ENCODE measurements at regions not wholly inside any gene's neighbourhood (a gene's known extent, or its start where the extent isn't known, plus 50 kb on each side); places are given as distances from the start of the nearest gene placed in this dataset.
"Not testable (repeated sequence)": the region's sequence is repeated elsewhere in the genome, so short reads cannot be mapped to it uniquely, and the experiment has no call there.

DNA sequence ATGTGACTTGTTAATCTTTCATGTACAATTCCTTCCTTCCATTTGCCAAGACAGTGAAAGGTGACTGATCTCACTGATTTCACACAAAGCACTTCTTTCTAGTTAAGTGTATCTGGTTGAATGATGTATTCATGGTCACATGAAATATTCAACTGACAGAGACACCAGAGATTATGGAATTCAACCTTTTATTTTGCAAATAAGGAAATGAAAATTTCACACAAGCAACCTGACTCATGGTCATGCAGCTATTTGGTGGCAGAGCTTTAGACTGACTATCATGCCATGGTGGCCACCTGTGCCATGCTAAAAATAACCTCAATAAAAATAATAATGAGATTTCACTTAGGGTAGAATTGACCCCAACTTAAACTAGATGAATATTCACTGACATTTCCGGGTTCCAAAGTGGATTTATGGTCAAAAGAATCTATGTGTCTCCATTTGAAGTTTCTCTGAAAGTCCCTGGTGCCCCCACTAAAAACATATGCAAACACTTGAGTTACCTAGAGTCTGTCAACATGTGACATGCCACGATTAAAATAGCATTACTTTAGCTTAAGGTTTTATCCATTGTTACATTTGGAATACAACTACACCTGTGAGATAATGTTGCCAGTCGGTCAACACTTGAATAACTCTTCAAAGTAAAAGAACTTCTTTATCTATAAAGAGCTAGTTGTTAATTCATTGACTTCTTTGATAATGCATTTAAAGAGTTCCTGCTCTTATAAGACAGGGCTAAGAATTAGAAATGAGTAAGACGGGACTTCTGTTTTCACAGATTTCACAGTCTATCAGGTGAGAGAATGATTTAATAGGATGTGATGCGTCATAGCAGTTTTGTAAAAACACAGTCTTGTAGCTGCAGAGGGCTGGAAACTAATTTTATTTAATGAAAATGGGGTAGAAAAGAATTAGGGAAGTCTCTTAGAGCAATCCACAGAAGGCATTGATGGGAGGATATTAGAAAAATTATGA, 94.6 kb upstream of the OR9G4 start:
- no peak overlapping the region for H3K4me3 ChIP-seq (ENCODE audit: extremely low read depth, insufficient read depth, low read length, poor library complexity, severe bottlenecking)
- WGBS, 2 experiments (ENCODE audit: insufficient coverage in 2 of 2): 86 to 91% methylated on average over 2 to 3 of the region's 5 CpGs

DNA sequence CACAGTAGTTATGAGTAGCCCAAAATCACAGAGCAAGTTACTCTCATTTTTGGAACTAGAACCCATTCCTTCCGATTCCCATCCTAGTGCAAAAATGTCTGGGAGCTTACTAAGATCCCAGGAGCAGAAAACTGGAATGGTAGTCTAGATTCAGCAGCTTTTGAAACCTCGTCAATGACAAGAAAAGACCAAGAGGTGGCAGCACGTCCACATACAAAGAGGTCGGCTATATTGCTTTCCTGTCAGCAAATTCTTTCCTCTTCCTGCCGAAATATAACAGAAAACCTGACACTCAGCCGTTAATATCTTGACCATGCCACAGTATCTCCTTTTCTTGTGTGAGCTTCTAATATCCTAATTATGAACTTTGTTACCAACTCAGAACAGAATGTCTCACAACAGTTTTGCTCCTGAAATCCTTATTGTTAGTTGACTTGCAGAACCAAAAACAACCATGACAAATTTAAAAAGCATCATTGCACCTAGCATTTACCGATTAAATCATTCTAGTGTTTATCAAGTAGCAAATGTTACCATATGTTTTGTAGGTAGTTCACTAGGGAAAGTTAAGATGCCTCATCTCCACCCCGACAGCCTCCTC, 92.8 kb upstream of the OR9G4 start:
- WGBS, 2 experiments (ENCODE audit: insufficient coverage in 2 of 2): 0 to 2% methylated on average over 4 to 6 of the region's 8 CpGs
- H3K4me3 ChIP-seq (ENCODE audit: extremely low read depth, insufficient read depth, low read length, poor library complexity, severe bottlenecking): no peak overlapping the region
- H3K27ac ChIP-seq (ENCODE audit: low read depth, low read length, severe bottlenecking): no peak overlapping the region
- H3K36me3 ChIP-seq (ENCODE audit: control insufficient read depth, insufficient read depth, low read length): no peaks in the 10 kb centered on the region
- no peaks in the 10 kb centered on the region for H3K4me1 ChIP-seq (ENCODE audit: control insufficient read depth, insufficient read depth, low read length, poor library complexity, severe bottlenecking)
- no peaks in the 10 kb centered on the region for H3K9me3 ChIP-seq (ENCODE audit: control insufficient read depth, low read length)

More for the DNA sequence above, 94.6 kb upstream of the OR9G4 start:
- H3K9me3 ChIP-seq (ENCODE audit: control insufficient read depth, low read length): no peaks in the 10 kb centered on the region
- no peak overlapping the region for H3K27ac ChIP-seq (ENCODE audit: low read depth, low read length, severe bottlenecking)
- H3K4me1 ChIP-seq (ENCODE audit: control insufficient read depth, insufficient read depth, low read length, poor library complexity, severe bottlenecking): no peaks in the 10 kb centered on the region
- H3K36me3 ChIP-seq (ENCODE audit: control insufficient read depth, insufficient read depth, low read length): no peaks in the 10 kb centered on the region

DNA sequence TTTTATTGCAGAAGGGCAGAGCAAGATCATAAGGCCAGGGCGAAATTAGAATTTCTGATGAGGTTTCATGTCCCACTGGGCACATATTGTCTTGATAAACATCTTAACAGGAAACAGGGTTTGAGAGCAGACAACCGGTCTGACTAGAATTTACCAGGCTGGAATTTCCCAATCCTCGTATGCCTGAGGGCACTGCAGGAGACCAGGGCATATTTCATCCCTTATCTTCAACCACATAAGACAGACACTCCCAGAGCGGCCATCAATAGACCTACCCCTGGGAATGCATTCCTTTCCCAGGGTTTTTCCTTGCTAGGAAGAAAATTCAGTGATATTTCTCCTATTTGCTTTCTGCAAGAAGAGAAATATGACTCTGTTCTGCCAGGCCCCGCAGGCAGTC, 78.9 kb upstream of the OR9G4 start:
- H3K36me3 ChIP-seq (ENCODE audit: control insufficient read depth, insufficient read depth, low read length); H3K27ac ChIP-seq (ENCODE audit: low read depth, low read length, severe bottlenecking); H3K4me3 ChIP-seq (ENCODE audit: extremely low read depth, insufficient read depth, low read length, poor library complexity, severe bottlenecking); H3K4me1 ChIP-seq (ENCODE audit: control insufficient read depth, insufficient read depth, low read length, poor library complexity, severe bottlenecking): not testable (repeated sequence)
- H3K9me3 ChIP-seq (ENCODE audit: control insufficient read depth, low read length): peaks cover 19% of the 10 kb centered on the region
- WGBS, 2 experiments (ENCODE audit: insufficient coverage in 2 of 2): 87 to 91% methylated on average over 4 of the region's 5 CpGs

DNA sequence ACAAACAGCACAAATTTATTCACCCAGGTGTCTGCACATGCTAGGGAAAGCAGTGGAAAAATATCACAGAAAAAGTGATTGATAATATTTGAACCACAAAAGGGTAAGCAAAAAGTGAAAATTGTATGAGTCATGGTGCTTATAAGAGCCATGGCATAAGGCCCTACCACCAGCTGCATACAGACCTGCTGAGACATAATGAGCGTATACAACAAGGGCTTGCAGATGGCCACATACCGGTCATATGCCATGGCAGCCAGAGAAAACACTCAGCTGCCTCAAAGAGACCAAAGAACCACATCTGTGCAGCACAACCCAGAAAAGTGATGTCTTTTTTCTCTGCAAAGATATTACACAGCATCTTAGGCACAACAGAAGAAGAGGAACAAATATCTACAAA, 71.4 kb upstream of the OR9G4 start:
- H3K27ac ChIP-seq (ENCODE audit: low read depth, low read length, severe bottlenecking): no peak overlapping the region
- H3K4me1 ChIP-seq (ENCODE audit: control insufficient read depth, insufficient read depth, low read length, poor library complexity, severe bottlenecking): no peaks in the 10 kb centered on the region
- no peaks in the 10 kb centered on the region for H3K9me3 ChIP-seq (ENCODE audit: control insufficient read depth, low read length)
- H3K36me3 ChIP-seq (ENCODE audit: control insufficient read depth, insufficient read depth, low read length): no peaks in the 10 kb centered on the region
- no peak overlapping the region for H3K4me3 ChIP-seq (ENCODE audit: extremely low read depth, insufficient read depth, low read length, poor library complexity, severe bottlenecking)
- 70 to 87% methylated on average over 2 of the region's 2 CpGs for WGBS, 2 experiments (ENCODE audit: insufficient coverage in 2 of 2)

DNA sequence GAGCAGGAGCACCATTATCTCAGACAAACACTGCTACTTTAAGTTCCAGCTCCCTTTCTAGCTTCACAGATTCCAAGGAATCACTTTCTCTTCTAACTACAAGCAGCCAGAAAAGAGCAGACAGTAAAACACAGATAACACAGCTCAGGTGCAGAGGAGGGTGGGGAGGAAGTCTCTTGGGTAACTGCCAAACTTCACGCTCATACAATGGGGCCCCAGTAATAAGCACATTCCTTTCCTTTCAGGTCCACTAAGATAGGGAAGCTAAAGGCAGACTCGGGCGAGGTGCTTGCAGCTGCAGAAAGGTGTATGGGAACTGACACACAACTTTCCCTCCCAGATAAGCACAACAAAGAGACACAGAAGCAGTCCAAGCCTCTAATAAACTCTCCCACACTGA, 69.2 kb upstream of the OR9G4 start:
- Histone ChIP-seq H3K4me1 (ENCODE audit: control insufficient read depth, insufficient read depth, low read length, poor library complexity, severe bottlenecking) (no peaks in the 10 kb centered on the region), H3K36me3 (ENCODE audit: control insufficient read depth, insufficient read depth, low read length) (no peaks in the 10 kb centered on the region), H3K4me3 (ENCODE audit: extremely low read depth, insufficient read depth, low read length, poor library complexity, severe bottlenecking) (no peak overlapping the region), H3K9me3 (ENCODE audit: control insufficient read depth, low read length) (no peaks in the 10 kb centered on the region), H3K27ac (ENCODE audit: low read depth, low read length, severe bottlenecking) (no peak overlapping the region)
- no CpG with 5 or more reads among the region's 3 CpGs for WGBS, 2 experiments (ENCODE audit: insufficient coverage in 2 of 2)

DNA sequence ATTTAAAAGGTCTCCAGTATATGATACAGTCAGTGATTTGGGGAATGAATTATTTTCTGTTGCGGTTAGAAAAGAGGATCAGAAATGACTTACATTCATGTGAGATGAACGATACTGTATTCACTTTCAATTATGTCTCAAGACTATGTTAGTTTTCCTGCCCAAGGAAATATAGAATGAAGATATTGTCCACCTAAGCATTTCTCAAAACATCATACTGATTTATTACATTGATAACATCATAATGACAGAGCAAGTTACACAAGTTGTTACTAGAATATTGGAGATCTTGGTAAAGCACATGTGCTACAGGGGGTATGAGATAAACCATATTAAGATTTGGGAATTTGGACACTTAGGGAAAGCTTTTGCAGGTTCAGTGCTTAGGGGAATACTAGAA, 67.8 kb upstream of the OR9G4 start:
- H3K4me1 ChIP-seq (ENCODE audit: control insufficient read depth, insufficient read depth, low read length, poor library complexity, severe bottlenecking): no peaks in the 10 kb centered on the region
- H3K4me3 ChIP-seq (ENCODE audit: extremely low read depth, insufficient read depth, low read length, poor library complexity, severe bottlenecking): no peak overlapping the region
- H3K36me3 ChIP-seq (ENCODE audit: control insufficient read depth, insufficient read depth, low read length): no peaks in the 10 kb centered on the region
- no peak overlapping the region for H3K27ac ChIP-seq (ENCODE audit: low read depth, low read length, severe bottlenecking)
- WGBS, 2 experiments (ENCODE audit: insufficient coverage in 2 of 2): 90% methylated on average over 2 of the region's 2 CpGs; no CpG with 5 or more reads in 1 of the 2 experiments
- no peaks in the 10 kb centered on the region for H3K9me3 ChIP-seq (ENCODE audit: control insufficient read depth, low read length)

DNA sequence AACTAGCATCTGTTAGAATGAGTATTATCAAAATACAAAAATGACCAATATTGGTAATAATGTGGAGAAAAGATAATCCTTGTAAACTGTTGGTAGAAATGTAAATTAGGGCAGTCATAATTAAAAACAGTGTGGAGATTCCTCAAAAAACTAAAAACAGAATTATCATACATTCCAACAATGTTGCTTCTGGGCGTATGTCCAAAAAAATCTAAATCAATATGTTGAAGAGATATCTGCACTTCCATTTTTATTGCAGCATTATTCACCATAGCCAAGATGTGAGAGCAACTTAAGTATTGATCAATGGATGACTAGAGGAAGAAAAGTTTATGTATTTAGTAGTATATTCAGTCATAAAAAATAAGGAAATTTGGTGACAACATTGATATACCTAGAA, 59.8 kb upstream of the OR9G4 start:
- no CpG with 5 or more reads among the region's 1 CpG for WGBS, 2 experiments (ENCODE audit: insufficient coverage in 2 of 2)
- no peaks in the 10 kb centered on the region for H3K4me1 ChIP-seq (ENCODE audit: control insufficient read depth, insufficient read depth, low read length, poor library complexity, severe bottlenecking)
- no peaks in the 10 kb centered on the region for H3K9me3 ChIP-seq (ENCODE audit: control insufficient read depth, low read length)
- no peak overlapping the region for H3K4me3 ChIP-seq (ENCODE audit: extremely low read depth, insufficient read depth, low read length, poor library complexity, severe bottlenecking)
- no peak overlapping the region for H3K27ac ChIP-seq (ENCODE audit: low read depth, low read length, severe bottlenecking)
- no peaks in the 10 kb centered on the region for H3K36me3 ChIP-seq (ENCODE audit: control insufficient read depth, insufficient read depth, low read length)

DNA sequence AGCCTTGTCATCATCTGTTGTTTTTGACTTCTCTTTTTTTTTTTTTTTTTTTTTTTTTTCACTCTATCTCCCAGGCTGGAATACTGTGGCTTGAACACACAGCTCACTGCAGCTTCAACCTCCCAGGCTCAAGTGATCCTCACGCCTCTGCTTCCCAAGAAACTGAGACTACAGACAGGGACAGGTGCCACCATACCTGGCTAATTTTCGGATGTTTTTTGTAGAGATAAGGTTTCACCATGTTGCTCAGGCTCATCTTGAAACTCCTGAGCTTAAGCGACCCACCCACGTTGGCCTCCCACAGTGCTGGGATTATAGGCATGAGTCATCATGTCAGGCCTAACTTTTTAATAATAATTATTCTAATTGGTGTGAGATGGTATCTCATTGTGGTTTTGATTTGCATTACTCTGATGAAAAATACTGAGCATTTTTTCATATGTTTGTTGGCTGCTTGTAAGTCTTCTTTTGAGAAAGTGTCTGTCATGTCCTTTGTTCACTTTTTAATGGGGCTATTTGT, 51.3 kb upstream of the OR9G4 start:
- WGBS, 2 experiments (ENCODE audit: insufficient coverage in 2 of 2): 80% methylated on average over 1 to 3 of the region's 4 CpGs
- Histone ChIP-seq H3K9me3 (ENCODE audit: control insufficient read depth, low read length) (no peaks in the 10 kb centered on the region), H3K27ac (ENCODE audit: low read depth, low read length, severe bottlenecking) (no peak overlapping the region), H3K4me3 (ENCODE audit: extremely low read depth, insufficient read depth, low read length, poor library complexity, severe bottlenecking) (no peak overlapping the region), H3K36me3 (ENCODE audit: control insufficient read depth, insufficient read depth, low read length) (no peaks in the 10 kb centered on the region), H3K4me1 (ENCODE audit: control insufficient read depth, insufficient read depth, low read length, poor library complexity, severe bottlenecking) (no peaks in the 10 kb centered on the region)
